Frontal cortex (tissue), 3 donors: ENCODE measurements at regions not wholly inside any gene's neighbourhood (a gene's known extent, or its start where the extent isn't known, plus 50 kb on each side); places are given as distances from the start of the nearest gene placed in this dataset.
"Not testable (repeated sequence)": the region's sequence is repeated elsewhere in the genome, so short reads cannot be mapped to it uniquely, and the experiment has no call there.

ENCODE experiments used
- DNase-seq, 2 donors: peaks; one replicate each; pipeline ENCODE4 v3.0.0; 2012; ENCODE audit warnings: low spot score in 2 of 2
- FAIRE-seq: peaks from 2 replicates; lab custom pipeline; 2012; peaks lifted over from hg19 to GRCh38; lab: Jason Lieb, UNC
- donor health status: control.
- donor health status: control.
- donor health status: control.

GRCh38 chr1:90361026-90361425 is 356.1 kb downstream of the BARHL2 start:
- no peak for DNase-seq
- no peak for FAIRE-seq

- FAIRE-seq (no peak), DNase-seq (no peak)
These were observed 357.1 kb downstream of the BARHL2 start for GRCh38 chr1:90359994-90360393.

GRCh38 chr1:90358448-90358847 is 358.7 kb downstream of the BARHL2 start:
- FAIRE-seq = no peak
- DNase-seq = no peak

- DNase-seq = no peak
- no peak for FAIRE-seq
These were observed 359.1 kb downstream of the BARHL2 start for GRCh38 chr1:90357995-90358394.

GRCh38 chr1:90356991-90357390 is 360.1 kb downstream of the BARHL2 start:
- FAIRE-seq = no peak
- DNase-seq = no peak

GRCh38 chr1:90356101-90356500 is 361.0 kb downstream of the BARHL2 start:
- DNase-seq (no peak), FAIRE-seq (no peak)

- FAIRE-seq (no peak), DNase-seq (no peak)
These were observed 359.8 kb downstream of the ZNF326 start for GRCh38 chr1:90354704-90355103.

- FAIRE-seq (no peak), DNase-seq (no peak)
These were observed 356.1 kb downstream of the ZNF326 start for GRCh38 chr1:90351019-90351418.

GRCh38 chr1:90349510-90349909 is 354.6 kb downstream of the ZNF326 start:
- no peak for DNase-seq

GRCh38 chr1:90348934-90349333 is 354.0 kb downstream of the ZNF326 start:
- FAIRE-seq (no peak), DNase-seq (no peak)

More at GRCh38 chr1:90349510-90349909, 354.6 kb downstream of the ZNF326 start:
- FAIRE-seq = no peak

- not testable (repeated sequence) for FAIRE-seq, DNase-seq
These were observed 353.5 kb downstream of the ZNF326 start for GRCh38 chr1:90348459-90348858.

- DNase-seq = no peak
- no peak for FAIRE-seq
These were observed 352.5 kb downstream of the ZNF326 start for GRCh38 chr1:90347366-90347765.

GRCh38 chr1:90346757-90347156 is 351.8 kb downstream of the ZNF326 start:
- FAIRE-seq = no peak
- DNase-seq = no peak

- FAIRE-seq (no peak), DNase-seq (no peak)
These were observed 351.4 kb downstream of the ZNF326 start for GRCh38 chr1:90346349-90346748.

- FAIRE-seq = no peak
- DNase-seq = no peak
These were observed 350.2 kb downstream of the ZNF326 start for GRCh38 chr1:90344963-90345730.

GRCh38 chr1:90341516-90341915 is 346.6 kb downstream of the ZNF326 start:
- no peak for FAIRE-seq
- DNase-seq = no peak

- DNase-seq = no peak
- FAIRE-seq = no peak
These were observed 345.7 kb downstream of the ZNF326 start for GRCh38 chr1:90340606-90341005.

- DNase-seq (no peak), FAIRE-seq (no peak)
These were observed 344.9 kb downstream of the ZNF326 start for GRCh38 chr1:90339811-90340210.

GRCh38 chr1:90336552-90337324 is 341.8 kb downstream of the ZNF326 start:
- FAIRE-seq = no peak
- DNase-seq = no peak

- DNase-seq (no peak), FAIRE-seq (no peak)
These were observed 340.6 kb downstream of the ZNF326 start for GRCh38 chr1:90335558-90335957.

- no peak for DNase-seq
- no peak for FAIRE-seq
These were observed 339.2 kb downstream of the ZNF326 start for GRCh38 chr1:90334137-90334536.
